ENCODE measurements at regions not wholly inside any gene's neighbourhood (a gene's known extent, or its start where the extent isn't known, plus 50 kb on each side); places are given as distances from the start of the nearest gene placed in this dataset.

DNA sequence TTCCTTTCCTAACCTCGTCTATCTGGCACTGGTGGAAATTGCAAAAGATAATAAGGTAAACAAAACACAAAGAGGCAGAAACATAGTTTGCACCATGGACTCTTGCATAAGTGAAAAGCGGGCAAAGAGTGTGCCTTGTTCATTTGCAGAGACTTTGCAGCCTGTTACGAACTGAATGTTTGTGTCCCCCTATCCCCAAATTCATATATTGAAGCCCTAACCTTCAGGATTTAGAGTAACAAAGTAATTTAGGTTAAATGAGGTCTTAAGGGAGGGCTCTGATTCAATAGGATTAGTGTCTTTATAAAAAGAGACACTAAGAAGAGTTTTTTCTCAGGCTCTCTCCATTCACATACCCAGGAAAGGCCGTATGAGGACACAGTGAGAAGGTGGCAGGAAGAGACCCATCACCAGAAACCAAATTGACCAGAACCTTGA is 52.1 kb upstream of the FAM169A start:
- Histone ChIP-seq H3K27me3 (no peaks in the 10 kb centered on the region), H3K4me3 (no peak overlapping the region), H3K36me3 (no peaks in the 10 kb centered on the region), H3K27ac (replicated peaks in 1 of 4) (no peak overlapping the region), H3K4me1 (no peaks in the 10 kb centered on the region), H3K9me3 (no peaks in the 10 kb centered on the region)
- TF ChIP-seq EP300 (IDR thresholded peaks at IDR 0.05) (no peak), POLR2AphosphoS5 (IDR thresholded peaks at IDR 0.05) (no peak), POLR2A (IDR thresholded peaks at IDR 0.05; ENCODE audit: low read depth) (no peak)
- TF ChIP-seq, protein P1, sequence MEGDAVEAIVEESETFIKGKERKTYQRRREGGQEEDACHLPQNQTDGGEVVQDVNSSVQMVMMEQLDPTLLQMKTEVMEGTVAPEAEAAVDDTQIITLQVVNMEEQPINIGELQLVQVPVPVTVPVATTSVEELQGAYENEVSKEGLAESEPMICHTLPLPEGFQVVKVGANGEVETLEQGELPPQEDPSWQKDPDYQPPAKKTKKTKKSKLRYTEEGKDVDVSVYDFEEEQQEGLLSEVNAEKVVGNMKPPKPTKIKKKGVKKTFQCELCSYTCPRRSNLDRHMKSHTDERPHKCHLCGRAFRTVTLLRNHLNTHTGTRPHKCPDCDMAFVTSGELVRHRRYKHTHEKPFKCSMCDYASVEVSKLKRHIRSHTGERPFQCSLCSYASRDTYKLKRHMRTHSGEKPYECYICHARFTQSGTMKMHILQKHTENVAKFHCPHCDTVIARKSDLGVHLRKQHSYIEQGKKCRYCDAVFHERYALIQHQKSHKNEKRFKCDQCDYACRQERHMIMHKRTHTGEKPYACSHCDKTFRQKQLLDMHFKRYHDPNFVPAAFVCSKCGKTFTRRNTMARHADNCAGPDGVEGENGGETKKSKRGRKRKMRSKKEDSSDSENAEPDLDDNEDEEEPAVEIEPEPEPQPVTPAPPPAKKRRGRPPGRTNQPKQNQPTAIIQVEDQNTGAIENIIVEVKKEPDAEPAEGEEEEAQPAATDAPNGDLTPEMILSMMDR (IDR thresholded peaks at IDR 0.05): no peak
- 83% methylated on average over 4 of the region's 4 CpGs for WGBS
- peak; percentile 26 for DNase-seq (ENCODE audit: extremely low spot score)
- intact Hi-C loops (cut with DNase I): loop anchor here (5.0 kb wide), 2 partner anchors 151 to 246 kb away; partner anchors contain the start of genes GFM2 and NSA2

DNA sequence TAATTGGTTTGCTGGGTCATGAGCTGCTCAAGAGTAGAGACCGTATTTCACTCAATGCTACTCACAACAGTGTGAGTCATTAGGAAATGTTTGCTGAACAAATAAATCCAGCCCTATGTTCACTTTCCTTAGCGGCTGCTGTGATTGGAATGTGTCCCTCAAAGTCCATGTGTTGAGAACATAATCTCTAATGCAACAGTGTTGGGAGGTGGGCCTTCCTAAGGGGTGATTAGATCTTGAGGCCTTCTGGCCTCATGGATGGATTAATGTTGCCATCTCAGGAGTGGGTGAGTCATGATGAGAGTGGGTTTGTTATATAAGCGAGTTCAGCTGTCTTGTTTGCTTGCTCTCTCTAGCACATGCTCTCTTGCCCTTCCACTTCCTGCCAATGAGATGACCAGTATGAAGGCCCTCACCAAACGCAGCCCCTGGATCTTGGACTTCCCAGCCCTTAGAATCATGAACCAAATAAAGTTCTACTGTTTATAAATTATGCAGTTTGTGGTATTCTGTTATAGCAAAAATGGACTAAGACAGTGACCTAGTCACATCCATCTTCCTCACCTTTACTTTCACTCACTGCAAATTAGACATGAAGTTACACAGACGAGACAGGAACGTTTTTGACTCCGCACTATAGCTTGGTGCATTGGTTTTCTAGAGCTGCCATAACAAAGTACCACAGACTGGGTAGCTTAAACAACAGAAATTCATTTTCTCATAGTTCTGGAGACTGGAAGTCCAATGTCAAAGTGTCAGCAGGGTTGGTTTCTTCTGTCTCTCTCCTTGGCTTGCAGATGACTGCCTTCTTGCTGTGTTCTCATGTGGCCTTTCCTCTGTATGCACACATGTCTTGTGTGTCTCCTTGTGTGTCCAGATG is 50.9 kb upstream of the FAM169A start:
- H3K9me3 ChIP-seq: no peaks in the 10 kb centered on the region

More for the DNA sequence above, 50.9 kb upstream of the FAM169A start:
- TF ChIP-seq POLR2A (IDR thresholded peaks at IDR 0.05; ENCODE audit: low read depth): no peak
- TF ChIP-seq POLR2AphosphoS5 (IDR thresholded peaks at IDR 0.05): no peak
- no peak for TF ChIP-seq EP300 (IDR thresholded peaks at IDR 0.05)
- TF ChIP-seq, protein P1 (IDR thresholded peaks at IDR 0.05): no peak
- WGBS: 89% methylated on average over 7 of the region's 7 CpGs
- intact Hi-C loops (cut with DNase I): loop anchor here (5.0 kb wide), 2 partner anchors 150 to 245 kb away; partner anchors contain the start of genes GFM2 and NSA2
- H3K4me1 ChIP-seq: no peaks in the 10 kb centered on the region
- no peaks in the 10 kb centered on the region for H3K27me3 ChIP-seq
- no peak overlapping the region for H3K4me3 ChIP-seq
- H3K27ac ChIP-seq (replicated peaks in 1 of 4): no peak overlapping the region
- no peak for DNase-seq (ENCODE audit: extremely low spot score)
- H3K36me3 ChIP-seq: no peaks in the 10 kb centered on the region

Small RNA genes in the stretch of these regions (small RNA-seq; reads per million reads assigned to genes)
- 0 reads per million in 3 donors for gene AC116337.2

All from esophagus muscularis mucosa (tissue), 4 donors.